GM21381 (cell line): ENCODE measurements at regions not wholly inside any gene's neighbourhood (a gene's known extent, or its start where the extent isn't known, plus 50 kb on each side); places are given as distances from the start of the nearest gene placed in this dataset.
"Not testable (repeated sequence)": the region's sequence is repeated elsewhere in the genome, so short reads cannot be mapped to it uniquely, and the experiment has no call there.

Source experiments
- ATAC-seq: cut with Tn5 transposase; IDR thresholded peaks from one replicate; pipeline ENCODE4 v1.9.1; 2021; ENCODE audit warnings: mild to moderate bottlenecking, moderate library complexity; ENCODE audit not compliant: unreplicated experiment

- no peak for ATAC-seq
Observed at GRCh38 chr21:14058566-14058965, 152.2 kb downstream of the LIPI start.

- ATAC-seq, result not testable (repeated sequence)
Observed at GRCh38 chr21:14057841-14058481, 152.8 kb downstream of the LIPI start.

- no peak for ATAC-seq
Observed at GRCh38 chr21:14057313-14057712, 153.4 kb downstream of the LIPI start.

DNA sequence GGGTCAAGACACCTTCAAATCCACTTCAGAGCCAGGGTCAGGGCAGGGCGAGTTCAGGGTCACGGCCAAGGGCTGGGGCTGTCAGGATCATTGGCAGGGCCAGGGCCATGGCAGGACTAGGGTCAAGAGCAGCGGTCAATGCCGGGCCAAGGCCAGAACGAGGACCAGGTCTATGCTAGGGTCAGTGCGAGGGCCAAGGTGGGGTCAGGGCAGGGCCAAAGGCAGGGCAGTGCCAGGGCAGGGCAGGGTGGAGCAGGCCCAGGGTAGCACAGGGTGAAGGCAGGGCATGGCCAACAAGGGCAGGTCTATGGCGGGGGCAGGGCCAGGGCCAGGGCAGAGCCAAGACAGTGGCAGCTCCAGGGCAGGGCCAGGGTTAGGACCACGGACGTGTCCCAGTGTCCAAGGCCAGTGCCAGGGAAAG lies 154.0 kb downstream of the LIPI start:
- ATAC-seq, result no peak

- ATAC-seq, result not testable (repeated sequence)
Observed at GRCh38 chr21:14055746-14056515, 154.8 kb downstream of the LIPI start.

- ATAC-seq, result no peak
Observed at GRCh38 chr21:14054682-14055081, 156.1 kb downstream of the LIPI start.

DNA sequence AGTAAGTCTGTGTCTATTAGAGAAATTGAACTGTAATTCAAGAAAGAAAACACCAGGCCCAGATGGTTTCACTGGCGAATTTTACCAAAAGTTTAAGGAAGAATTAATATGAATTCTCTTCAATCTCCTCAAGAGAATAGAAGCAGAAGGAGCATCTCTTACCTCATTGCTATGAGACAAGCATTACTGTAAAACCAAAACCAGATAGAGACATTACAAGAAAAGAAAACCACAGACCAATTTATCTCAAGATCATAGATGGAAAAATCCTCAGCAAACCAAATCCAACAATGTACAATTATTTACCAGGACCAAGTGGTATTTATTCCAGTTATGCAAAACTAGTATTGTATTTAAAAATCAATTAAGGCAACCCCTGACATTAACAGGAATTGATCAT lies 160.6 kb downstream of the LIPI start:
- no peak for ATAC-seq

- ATAC-seq, result no peak
Observed at GRCh38 chr21:14046401-14046800, 164.4 kb downstream of the LIPI start.

DNA sequence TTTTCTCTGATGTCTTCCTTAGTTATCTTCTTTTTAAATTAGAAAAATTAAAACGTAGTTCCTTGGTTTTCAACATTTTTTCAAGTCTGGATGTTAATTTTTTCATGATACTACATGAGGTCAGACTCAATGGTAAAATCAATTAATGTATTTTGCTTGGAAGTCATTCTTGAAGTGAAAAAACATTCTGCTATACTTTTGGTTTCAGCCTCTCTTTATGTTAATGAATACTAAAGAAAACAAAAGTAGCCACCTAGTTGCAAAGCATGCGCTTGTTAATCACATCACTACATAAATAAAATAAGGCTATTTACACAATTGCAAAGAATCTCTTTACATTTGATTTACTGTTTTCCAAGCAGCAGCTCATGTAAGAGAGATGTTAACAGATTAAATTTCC lies 170.4 kb downstream of the LIPI start:
- no peak for ATAC-seq

- not testable (repeated sequence) for ATAC-seq
Observed at GRCh38 chr21:14028619-14029018, 182.1 kb downstream of the LIPI start.

- peak; percentile 100 for ATAC-seq
Observed at GRCh38 chr21:14027235-14027869, 183.4 kb downstream of the LIPI start.

GRCh38 chr21:14020108-14020507 lies 190.6 kb downstream of the LIPI start:
- ATAC-seq, result not testable (repeated sequence)

- not testable (repeated sequence) for ATAC-seq
Observed at GRCh38 chr21:14015841-14016240, 194.9 kb downstream of the LIPI start.

GRCh38 chr21:14013623-14014498 lies 196.9 kb downstream of the LIPI start:
- not testable (repeated sequence) for ATAC-seq

DNA sequence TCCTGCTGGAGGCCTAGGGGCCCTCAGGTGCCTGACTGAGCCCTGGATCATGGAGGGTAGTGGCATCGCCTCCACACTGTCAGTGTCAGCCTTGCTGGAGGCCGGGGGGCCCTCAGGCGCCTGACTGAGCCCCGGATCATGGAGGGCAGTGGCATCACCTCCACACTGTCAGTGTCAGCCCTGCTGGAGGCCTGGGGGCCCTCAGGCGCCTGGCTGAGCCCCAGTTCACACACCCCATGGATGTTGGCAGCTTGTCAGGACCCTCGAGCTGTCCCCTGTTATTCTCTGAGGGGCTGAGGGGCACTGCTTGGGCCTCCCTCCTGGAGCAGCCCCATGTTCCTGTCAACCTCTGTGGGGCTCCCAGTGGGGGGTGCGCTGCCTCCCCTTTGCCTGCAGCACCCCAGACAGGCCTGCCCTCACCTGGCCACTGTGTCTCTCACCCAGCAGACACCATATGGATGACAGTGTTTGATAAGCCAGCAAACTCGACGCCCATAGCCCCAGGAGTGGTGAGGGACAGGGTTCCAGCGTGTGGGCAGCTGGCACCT lies 197.6 kb downstream of the LIPI start:
- no peak for ATAC-seq

DNA sequence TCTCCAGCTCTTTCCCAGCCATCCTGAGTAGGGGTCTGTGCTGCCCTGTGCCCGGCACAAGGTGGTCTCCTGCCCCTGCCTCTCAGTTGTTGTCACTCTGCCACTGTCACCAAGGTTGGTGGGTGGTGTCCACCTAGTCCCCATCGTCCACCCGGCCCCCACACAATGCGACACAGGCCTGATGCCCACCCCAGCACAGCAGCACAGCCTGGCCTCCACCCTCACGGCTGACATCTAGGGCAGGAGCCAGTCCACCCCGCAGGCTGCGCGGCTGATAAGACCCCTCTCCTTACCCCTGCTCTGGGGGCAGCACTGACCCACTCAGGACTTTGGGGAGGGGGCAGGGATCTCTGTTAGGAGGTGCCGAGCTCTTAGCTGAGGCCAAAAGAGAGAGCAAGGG lies 198.3 kb downstream of the LIPI start:
- no peak for ATAC-seq

DNA sequence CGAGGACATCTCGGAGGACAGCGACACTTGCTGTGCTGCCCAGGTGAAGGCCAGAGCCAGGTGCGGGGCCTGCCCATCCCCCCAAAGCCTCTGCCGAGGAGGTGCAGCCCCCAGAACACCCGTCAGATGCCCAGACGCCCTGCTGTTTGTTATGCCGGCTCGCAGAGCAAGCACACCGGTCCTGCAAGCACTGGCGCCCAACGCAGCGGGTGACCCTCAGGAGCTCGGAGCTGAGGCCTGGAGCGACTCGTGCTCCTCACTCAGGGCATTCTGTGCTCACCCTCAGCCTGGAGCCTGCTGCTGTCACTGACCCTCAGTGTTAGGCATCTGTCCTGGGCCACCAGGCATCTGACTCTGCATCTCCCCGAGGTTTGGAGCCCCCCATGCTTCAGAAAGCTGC lies 199.0 kb downstream of the LIPI start:
- not testable (repeated sequence) for ATAC-seq

- ATAC-seq, result not testable (repeated sequence)
Observed at GRCh38 chr21:14011149-14011548, 199.6 kb downstream of the LIPI start.

DNA sequence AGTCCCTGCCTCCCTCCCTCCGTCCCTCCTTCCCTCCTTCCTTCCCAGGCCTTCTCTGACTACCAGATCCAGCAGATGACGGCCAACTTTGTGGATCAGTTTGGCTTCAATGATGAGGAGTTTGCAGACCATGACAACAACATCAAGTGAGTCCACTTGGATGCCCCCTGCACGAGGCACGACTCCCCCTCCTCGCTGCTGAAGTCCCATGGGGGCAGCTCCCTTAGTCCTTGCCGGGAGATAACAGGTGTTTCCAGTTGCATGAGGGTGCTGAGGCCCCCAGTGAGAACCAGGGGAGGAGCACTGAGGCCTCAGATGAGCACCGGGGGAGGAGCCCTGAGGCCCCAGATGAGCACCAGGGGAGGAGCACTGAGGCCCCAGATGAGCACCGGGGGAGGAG lies 200.0 kb downstream of the LIPI start:
- no peak for ATAC-seq

- not testable (repeated sequence) for ATAC-seq
Observed at GRCh38 chr21:14009990-14010389, 200.8 kb downstream of the LIPI start.
